ENCODE measurements at regions not wholly inside any gene's neighbourhood (a gene's known extent, or its start where the extent isn't known, plus 50 kb on each side); places are given as distances from the start of the nearest gene placed in this dataset.

GRCh38 chr6:147116056-147116455 is 88.2 kb upstream of the STXBP5 start:
- TF ChIP-seq SIN3A (IDR thresholded peaks at IDR 0.05; ENCODE audit: borderline replicate concordance, insufficient read depth, low read depth, low read length) (no peak), POLR2AphosphoS5 (IDR thresholded peaks at IDR 0.05; ENCODE audit: low read depth, low read length) (no peak)
- TF ChIP-seq, protein P1, sequence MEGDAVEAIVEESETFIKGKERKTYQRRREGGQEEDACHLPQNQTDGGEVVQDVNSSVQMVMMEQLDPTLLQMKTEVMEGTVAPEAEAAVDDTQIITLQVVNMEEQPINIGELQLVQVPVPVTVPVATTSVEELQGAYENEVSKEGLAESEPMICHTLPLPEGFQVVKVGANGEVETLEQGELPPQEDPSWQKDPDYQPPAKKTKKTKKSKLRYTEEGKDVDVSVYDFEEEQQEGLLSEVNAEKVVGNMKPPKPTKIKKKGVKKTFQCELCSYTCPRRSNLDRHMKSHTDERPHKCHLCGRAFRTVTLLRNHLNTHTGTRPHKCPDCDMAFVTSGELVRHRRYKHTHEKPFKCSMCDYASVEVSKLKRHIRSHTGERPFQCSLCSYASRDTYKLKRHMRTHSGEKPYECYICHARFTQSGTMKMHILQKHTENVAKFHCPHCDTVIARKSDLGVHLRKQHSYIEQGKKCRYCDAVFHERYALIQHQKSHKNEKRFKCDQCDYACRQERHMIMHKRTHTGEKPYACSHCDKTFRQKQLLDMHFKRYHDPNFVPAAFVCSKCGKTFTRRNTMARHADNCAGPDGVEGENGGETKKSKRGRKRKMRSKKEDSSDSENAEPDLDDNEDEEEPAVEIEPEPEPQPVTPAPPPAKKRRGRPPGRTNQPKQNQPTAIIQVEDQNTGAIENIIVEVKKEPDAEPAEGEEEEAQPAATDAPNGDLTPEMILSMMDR (IDR thresholded peaks at IDR 0.05): no peak
